H1 (cell line): ENCODE measurements at regions not wholly inside any gene's neighbourhood (a gene's known extent, or its start where the extent isn't known, plus 50 kb on each side); places are given as distances from the start of the nearest gene placed in this dataset.

ENCODE experiments used
- CBX5 ChIP-seq: fragments of 300-800, 300-1000 bp; sonication (generic); IDR thresholded peaks from 2 replicates; pipeline ENCODE4 v1.7.1; 2016; ENCODE audit warnings: antibody characterized with exemption, low read length, low read depth
- RAD21 ChIP-seq, 2 experiments: IDR thresholded peaks in 1 of 2; conservative IDR thresholded peaks in 1 of 2; 2 replicates each; pipeline ENCODE4 v1.6.1; 2011; ENCODE audit warnings: low read depth in 2 of 2, low read length in 2 of 2, improper control_type of control experiment in 1 of 2, inconsistent platforms in 1 of 2, mild to moderate bottlenecking in 1 of 2, moderate library complexity in 1 of 2

DNA sequence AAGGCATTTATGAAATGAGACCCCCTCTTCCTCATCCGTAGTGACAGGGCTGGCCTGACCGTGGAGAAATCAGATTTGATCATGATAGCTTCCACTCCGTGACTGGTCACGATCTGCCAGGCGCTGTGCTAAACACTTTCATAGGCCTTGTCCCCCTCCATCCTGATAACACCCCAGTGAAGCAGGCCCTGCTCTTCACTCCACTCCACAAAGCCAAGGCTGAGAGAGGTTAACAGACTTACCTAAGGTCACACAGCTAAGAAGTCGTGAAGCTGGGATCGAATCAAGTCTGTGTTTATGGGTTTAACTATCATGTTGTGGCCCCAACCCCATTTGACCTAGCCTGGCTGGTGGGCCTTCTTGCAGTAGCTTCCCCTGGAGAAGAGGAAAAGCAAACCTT is 53.3 kb upstream of the IL17B start (continued):
- no peak for TF ChIP-seq CBX5
- TF ChIP-seq RAD21 (IDR thresholded peaks at IDR 0.05 in 1 of 2, conservative IDR thresholded peaks at IDR 0.05 in 1 of 2; ENCODE audit: low read depth in 2 of 2, low read length in 2 of 2) = no peak
- TF ChIP-seq, all 59 proteins: peak for 0
